NCI-H748 (cell line): ENCODE measurements at regions not wholly inside any gene's neighbourhood (a gene's known extent, or its start where the extent isn't known, plus 50 kb on each side); places are given as distances from the start of the nearest gene placed in this dataset.
A peak's percentile ranks its signal among the peaks of the same experiment; 100 is the strongest.

Source experiments
- DNase-seq: peaks from one replicate; lab custom pipeline; 2025; ENCODE audit not compliant: unreplicated experiment; lab: John Stamatoyannopoulos, UW

- DNase-seq = peak; percentile 90
Measured at GRCh38 chr1:48164571-48164970, 57.9 kb upstream of the SLC5A9 start.

GRCh38 chr1:48160486-48161132 is 61.9 kb upstream of the SLC5A9 start:
- no peak for DNase-seq

DNA sequence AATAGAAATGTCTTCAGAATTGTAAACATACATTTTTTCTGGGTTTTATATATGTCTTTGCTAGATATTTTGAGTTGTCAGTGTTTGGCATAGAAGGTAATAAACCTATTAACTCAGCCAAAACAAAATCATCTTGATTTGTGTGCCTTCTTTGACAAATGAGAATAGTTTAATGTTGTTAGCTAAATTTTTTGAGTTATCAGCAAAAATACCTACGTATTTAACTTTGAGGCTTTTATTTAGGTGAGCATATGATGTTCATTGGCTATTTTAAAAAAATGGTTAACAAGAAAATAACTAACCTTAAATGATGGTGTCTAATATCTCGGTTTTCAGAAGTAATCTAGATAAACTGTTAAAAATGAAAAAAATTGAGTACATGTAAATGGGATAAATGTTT is 83.2 kb upstream of the SLC5A9 start:
- DNase-seq = no peak

DNA sequence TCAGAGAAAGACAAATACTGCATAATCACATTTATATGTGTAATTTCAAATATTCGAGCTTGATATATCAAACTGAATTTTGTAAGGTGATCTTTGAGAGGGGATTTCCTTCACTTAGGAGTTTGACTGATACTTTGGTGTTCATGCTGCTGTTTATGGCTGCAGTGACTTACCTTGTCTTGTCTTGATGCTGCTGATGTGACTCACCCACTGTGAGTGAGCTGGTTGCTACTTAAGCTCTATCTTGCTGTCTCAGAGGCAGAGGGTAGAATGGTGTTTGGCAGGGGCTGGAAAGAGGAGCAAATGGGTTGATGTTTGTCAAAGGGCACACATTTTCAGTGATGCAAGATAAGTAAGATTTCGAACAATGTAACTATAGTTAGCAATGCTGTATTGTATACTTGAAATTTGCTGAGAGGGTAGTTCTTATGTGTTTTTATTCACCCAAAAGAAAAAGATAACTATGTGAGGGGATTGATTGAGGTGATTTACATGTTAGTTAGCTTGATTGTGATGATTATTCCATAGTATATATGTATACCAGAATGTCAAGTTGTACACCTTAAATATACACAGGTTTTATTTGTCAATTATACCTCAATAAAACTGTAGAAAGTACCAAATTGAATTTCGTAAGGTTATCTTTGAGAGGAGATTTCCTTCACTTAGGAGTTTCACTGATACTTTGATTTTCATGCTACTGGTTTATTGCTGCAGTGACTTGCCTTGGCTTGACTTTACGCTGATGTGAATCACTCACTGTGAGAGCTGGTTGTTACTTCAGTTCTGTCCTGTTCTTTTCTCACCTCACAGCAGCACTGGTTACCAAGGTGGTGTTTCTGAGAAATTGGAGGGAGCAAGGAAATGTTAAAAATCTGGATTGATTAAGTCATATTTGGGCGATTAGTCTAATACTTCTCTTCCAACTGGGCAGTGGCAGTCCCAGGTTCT is 94.5 kb upstream of the SLC5A9 start:
- DNase-seq = no peak

- DNase-seq = no peak
Measured at GRCh38 chr1:48123647-48124046, 98.9 kb upstream of the SLC5A9 start.

- DNase-seq = no peak
Measured at GRCh38 chr1:48121955-48122354, 100.6 kb upstream of the SLC5A9 start.

DNA sequence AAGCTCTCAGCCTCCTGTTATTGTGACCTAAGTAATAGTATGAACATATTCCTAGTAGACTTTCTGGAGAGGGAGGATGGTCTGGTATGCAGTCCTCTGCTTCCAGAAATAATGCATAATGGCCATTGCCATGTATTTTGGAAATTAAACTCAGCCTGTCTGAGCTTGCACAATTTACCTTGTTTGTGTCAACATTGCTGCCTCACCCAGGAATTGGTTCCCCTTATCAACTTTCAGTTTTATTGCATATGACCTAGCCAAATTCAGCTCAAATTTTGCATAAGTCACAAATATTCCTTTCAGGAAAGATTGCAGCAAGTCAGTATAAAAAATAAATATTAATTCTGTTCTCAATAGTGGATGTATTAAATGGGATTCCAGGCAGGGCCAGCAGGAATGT is 101.9 kb upstream of the SLC5A9 start:
- DNase-seq = no peak

DNA sequence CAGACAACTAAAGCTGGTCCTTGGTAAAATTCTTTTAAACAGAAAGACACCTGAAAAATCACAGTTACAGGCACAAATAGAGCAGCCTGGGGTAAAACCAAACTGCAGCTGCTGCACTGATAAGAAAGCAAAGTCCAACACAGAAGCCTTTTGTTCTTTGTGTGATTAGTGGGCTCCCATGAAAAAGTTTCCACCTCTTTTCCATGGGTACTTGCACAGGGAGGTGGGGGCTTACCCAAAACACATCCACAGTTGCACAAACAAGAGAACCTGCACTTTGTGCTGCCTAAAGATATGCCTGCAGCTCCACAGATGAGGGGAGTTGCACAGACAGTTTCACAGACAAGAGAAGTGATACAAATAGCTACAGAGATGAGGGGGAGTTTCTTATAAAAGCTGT is 106.7 kb upstream of the SLC5A9 start:
- DNase-seq = no peak

GRCh38 chr1:48114596-48115382 is 107.7 kb upstream of the SLC5A9 start:
- no peak for DNase-seq

- DNase-seq = peak; percentile 80
Measured at GRCh38 chr1:48109390-48110013, 112.3 kb upstream of the TRABD2B start.

GRCh38 chr1:48107516-48107915 is 110.3 kb upstream of the TRABD2B start:
- DNase-seq = no peak

DNA sequence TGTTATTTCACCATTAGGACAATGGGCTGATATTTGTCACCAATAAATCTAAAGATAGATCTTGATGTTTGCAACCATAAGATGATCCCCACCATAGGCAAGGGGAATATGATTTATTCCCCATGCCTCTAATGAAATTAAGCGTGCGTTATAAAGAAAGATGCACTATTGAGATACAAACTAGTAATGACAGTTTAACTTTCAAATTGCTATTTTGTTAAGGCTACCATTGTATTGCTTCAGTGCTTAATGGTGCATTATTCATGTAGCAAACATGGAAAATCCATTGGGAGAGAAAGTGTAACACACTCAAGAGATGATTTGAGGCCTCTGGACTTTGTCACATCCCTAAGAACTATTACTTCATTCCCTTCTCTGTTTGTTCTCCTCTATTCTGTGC is 108.9 kb upstream of the TRABD2B start:
- DNase-seq = no peak

GRCh38 chr1:48105165-48105564 is 108.0 kb upstream of the TRABD2B start:
- DNase-seq = no peak

- no peak for DNase-seq
Measured at GRCh38 chr1:48103495-48103894, 106.3 kb upstream of the TRABD2B start.

- no peak for DNase-seq
Measured at GRCh38 chr1:48102766-48103165, 105.6 kb upstream of the TRABD2B start.

DNA sequence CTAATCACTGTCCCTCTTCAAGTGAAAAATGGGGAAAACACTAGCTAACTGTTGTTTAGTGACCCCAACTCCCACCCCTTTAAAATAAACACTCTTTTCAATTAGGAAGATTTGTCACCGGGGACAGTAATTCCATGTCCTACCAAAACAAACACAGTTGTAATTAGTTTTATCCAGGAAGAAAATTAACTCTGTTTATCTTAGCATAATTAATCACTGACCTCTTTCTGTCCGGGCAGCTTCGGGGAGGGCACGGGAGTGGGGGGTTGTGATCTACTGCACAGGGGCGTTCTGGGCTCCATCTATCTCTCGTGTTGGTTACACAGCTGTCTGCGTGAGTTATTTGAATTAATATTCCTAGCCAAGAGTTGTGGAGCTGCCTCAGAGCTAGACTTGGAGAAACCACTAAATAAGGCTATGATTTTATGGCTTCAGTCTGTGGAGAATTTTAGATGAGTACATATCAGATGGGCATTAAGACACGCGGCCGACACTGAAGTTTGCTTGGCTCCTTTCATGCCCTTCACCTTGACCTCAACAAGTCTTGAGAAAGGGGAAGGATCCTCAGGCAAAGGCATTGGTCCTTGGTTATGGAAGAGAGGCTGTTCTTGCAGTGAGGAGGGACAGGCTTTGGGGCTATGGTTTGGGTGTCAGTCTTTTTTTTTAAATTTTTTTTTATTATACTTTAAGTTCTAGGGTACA is 102.0 kb upstream of the TRABD2B start:
- DNase-seq = peak; percentile 72

DNA sequence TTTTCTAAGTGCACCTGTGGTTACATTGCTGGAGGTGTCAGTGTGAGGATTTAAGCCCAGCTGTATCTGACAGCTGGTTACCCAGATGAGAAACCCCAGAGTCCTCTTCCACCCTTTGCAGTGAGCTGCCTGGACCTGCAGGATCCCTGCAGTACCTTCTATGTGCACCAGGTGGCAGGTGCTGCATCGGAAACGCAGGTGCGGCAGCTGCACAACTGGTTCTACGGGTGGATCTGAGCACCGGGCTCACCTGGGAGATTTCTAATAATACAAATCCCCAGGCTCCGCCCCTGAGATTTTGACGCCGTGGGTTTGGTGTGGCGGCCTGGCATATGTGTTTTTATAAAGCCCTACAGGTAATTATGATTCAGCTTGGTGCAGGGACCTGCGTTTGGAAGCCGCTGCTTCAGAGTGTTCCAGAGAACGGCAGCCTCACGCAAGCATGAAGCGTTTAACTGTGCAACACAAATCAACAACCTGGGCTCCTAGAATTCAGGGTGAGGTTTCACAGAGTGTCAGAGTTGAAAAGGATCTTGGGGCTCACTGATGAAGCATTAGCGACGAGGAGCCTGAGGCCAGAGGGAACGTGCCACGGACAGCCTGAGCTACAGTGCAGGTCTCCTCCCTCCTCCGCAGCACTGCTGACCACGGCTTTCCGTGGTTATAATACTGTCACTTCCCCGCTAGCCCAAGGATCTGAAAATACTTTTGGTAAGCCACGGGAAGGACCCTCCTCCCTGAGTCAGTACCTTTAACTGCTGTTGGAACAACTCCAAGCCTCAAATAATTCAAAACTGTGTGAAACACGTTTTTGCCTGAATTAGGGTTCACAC is 96.7 kb upstream of the TRABD2B start:
- DNase-seq = peak; percentile 96

DNA sequence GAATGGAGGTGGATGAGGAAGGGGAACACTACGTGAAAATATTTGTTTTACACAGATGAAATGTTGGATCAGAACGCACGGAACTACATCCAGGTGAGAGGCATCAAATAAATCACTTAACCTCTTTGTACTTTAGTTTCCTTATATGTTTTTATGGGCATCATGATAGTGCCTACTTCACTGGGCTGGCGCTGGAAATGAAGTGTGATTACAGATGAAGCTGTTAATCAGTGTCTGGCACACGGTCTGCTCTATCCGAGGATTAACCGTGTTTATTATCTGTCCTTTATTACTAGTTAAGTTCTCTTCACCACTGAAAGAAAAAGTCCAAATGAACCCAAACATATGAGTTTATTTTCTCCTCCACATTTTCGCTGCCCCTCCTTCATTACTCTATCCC is 96.0 kb upstream of the TRABD2B start:
- no peak for DNase-seq

- no peak for DNase-seq
Measured at GRCh38 chr1:48092401-48092800, 95.2 kb upstream of the TRABD2B start.
